Right lobe of liver (tissue), 6 donors: ENCODE measurements at regions not wholly inside any gene's neighbourhood (a gene's known extent, or its start where the extent isn't known, plus 50 kb on each side); places are given as distances from the start of the nearest gene placed in this dataset.

Source experiments
- ATAC-seq, 4 donors: fragments of 200-7000 bp; cut with Tn5 transposase; one replicate each; pipeline ENCODE4 v1.9.1; 2020; ENCODE audit warnings: mild to moderate bottlenecking in 4 of 4, moderate library complexity in 4 of 4
- DNase-seq, 3 donors: peaks; one replicate each; pipeline ENCODE4 v3.0.0-alpha.2; 2020
- H3K27ac ChIP-seq, 3 donors: fragments of 200-600 bp; one replicate each; pipeline ENCODE4 v1.8.0; 2022
- H3K27me3 ChIP-seq, 2 donors: fragments of 200-600 bp; one replicate each; pipeline ENCODE4 v1.8.0; 2022
- H3K36me3 ChIP-seq, 4 donors: fragments of 200-600 bp; sonication (generic) in 1 of 4; one replicate each; pipeline versions ENCODE4 v1.5.1 to v1.8.0; 2017 to 2022; ENCODE audit warnings: control low read depth in 1 of 4
- H3K4me1 ChIP-seq, 4 donors: fragments of 200-600 bp; sonication (generic) in 1 of 4; one replicate each; pipeline versions ENCODE4 v1.5.1 to v1.8.0; 2017 to 2022; ENCODE audit warnings: control low read depth in 1 of 4
- H3K4me3 ChIP-seq, 3 donors: fragments of 200-600 bp; one replicate each; pipeline ENCODE4 v1.8.0; 2022
- H3K9me3 ChIP-seq, 4 donors: fragments of 200-600 bp; sonication (generic) in 1 of 4; one replicate each; pipeline versions ENCODE4 v1.5.1 to v1.8.0; 2017 to 2022; ENCODE audit warnings: control low read depth in 1 of 4
- CTCF ChIP-seq, 4 donors: fragments of 200-600 bp in 3 of 4; fragments of 450-650 bp in 1 of 4; IDR thresholded peaks; one replicate each; pipeline versions ENCODE4 v1.5.1 to v1.8.0; 2016 to 2022; ENCODE audit warnings: antibody characterized with exemption in 4 of 4, mild to moderate bottlenecking in 2 of 4
- POLR2A ChIP-seq: fragments of 450-650 bp; IDR thresholded peaks from one replicate; pipeline ENCODE4 v1.6.1; 2017; ENCODE audit warnings: antibody characterized with exemption, mild to moderate bottlenecking
- WGBS: methylation state at CpG from one replicate; pipeline ENCODE4 v1.1.6; 2018; ENCODE audit warnings: low coverage, low lambda C conversion rate; ENCODE audit not compliant: insufficient coverage; ENCODE audit errors: missing lambda C conversion rate; 5-methylcytosine and 5-hydroxymethylcytosine counted together
- intact Hi-C, 2 donors: fragments of 100-400 bp; cut with DNase I; formaldehyde crosslinking; loops; one replicate each; pipeline versions ENCODE4 v1.11.2 to v1.14.1; 2022
- donor health status: DM: no; HTN: yes; CAD: no.
- donor health status: DM: no; HTN: no; CAD: no.
- donor health status: DM: no; HTN: no; CAD: no.
- donor health status: DM: no; HTN: yes; CAD: no.
- donor health status: DM: no; HTN: yes; CAD: no.

- WGBS: no CpG with 5 or more reads among the region's 5 CpGs
- intact Hi-C loops: no loop called here
- Histone ChIP-seq H3K4me1 (no peaks in the 10 kb centered on the region), H3K4me3 (no peak overlapping the region), H3K27me3 (no peaks in the 10 kb centered on the region), H3K36me3 (no peaks in the 10 kb centered on the region), H3K9me3 (no peaks in the 10 kb centered on the region), H3K27ac (no peak overlapping the region)
- ATAC-seq: no peak
- no peak for TF ChIP-seq CTCF (IDR thresholded peaks at IDR 0.05)
- no peak for TF ChIP-seq POLR2A
- DNase-seq: no peak
Observed at GRCh38 chrX:39541881-39542280, 555.9 kb downstream of the BCOR start.

GRCh38 chrX:39542316-39542715 lies 555.4 kb downstream of the BCOR start:
- intact Hi-C loops: no loop called here
- no peak for ATAC-seq
- H3K27me3 ChIP-seq: no peaks in the 10 kb centered on the region
- no peak overlapping the region for H3K4me3 ChIP-seq
- 63% methylated on average over 6 of the region's 12 CpGs for WGBS
- DNase-seq: no peak
- no peaks in the 10 kb centered on the region for H3K9me3 ChIP-seq
- H3K36me3 ChIP-seq: no peaks in the 10 kb centered on the region
- no peak for TF ChIP-seq POLR2A
- no peak for TF ChIP-seq CTCF (IDR thresholded peaks at IDR 0.05)
- H3K4me1 ChIP-seq: no peaks in the 10 kb centered on the region
- H3K27ac ChIP-seq: no peak overlapping the region

- WGBS: 65% methylated on average over 8 of the region's 11 CpGs
- TF ChIP-seq POLR2A (no peak), CTCF (IDR thresholded peaks at IDR 0.05) (no peak)
- DNase-seq (no peak), ATAC-seq (no peak)
- Histone ChIP-seq H3K9me3 (no peaks in the 10 kb centered on the region), H3K4me3 (no peak overlapping the region), H3K36me3 (no peaks in the 10 kb centered on the region), H3K27me3 (no peaks in the 10 kb centered on the region), H3K4me1 (no peaks in the 10 kb centered on the region), H3K27ac (no peak overlapping the region)
- intact Hi-C loops: no loop called here
Observed at GRCh38 chrX:39550795-39551361, 546.9 kb downstream of the BCOR start.

GRCh38 chrX:39551762-39552161 lies 546.0 kb downstream of the BCOR start:
- WGBS: 25% methylated on average over 2 of the region's 2 CpGs
- H3K9me3 ChIP-seq: no peaks in the 10 kb centered on the region

More at GRCh38 chrX:39551762-39552161, 546.0 kb downstream of the BCOR start:
- H3K27me3 ChIP-seq: no peaks in the 10 kb centered on the region
- H3K4me3 ChIP-seq: no peak overlapping the region
- intact Hi-C loops: no loop called here
- H3K4me1 ChIP-seq: no peaks in the 10 kb centered on the region
- DNase-seq (no peak), ATAC-seq (no peak)
- TF ChIP-seq CTCF (IDR thresholded peaks at IDR 0.05) (no peak), POLR2A (no peak)
- no peak overlapping the region for H3K27ac ChIP-seq
- H3K36me3 ChIP-seq: no peaks in the 10 kb centered on the region
